ENCODE measurements at regions not wholly inside any gene's neighbourhood (a gene's known extent, or its start where the extent isn't known, plus 50 kb on each side); places are given as distances from the start of the nearest gene placed in this dataset.
A peak's percentile ranks its signal among the peaks of the same experiment; 100 is the strongest.

- Histone ChIP-seq H3F3A (ENCODE audit: control insufficient read depth, insufficient read depth) (no peaks in the 10 kb centered on the region), H3K9me3 (ENCODE audit: control insufficient read depth, insufficient read depth, low read length) (no peaks in the 10 kb centered on the region), H3K4me1 (ENCODE audit: control insufficient read depth, low read length) (peaks cover 12% of the 10 kb centered on the region), H3K4me2 (ENCODE audit: low read length) (no peak overlapping the region), H3K36me3 (ENCODE audit: control insufficient read depth, low read length) (no peaks in the 10 kb centered on the region), H3K27me3 (ENCODE audit: control insufficient read depth, low read length) (peaks cover 37% of the 10 kb centered on the region), H3K79me2 (ENCODE audit: control insufficient read depth, low read length) (no peaks in the 10 kb centered on the region), H3K4me3 (ENCODE audit: low read length) (no peak overlapping the region), H4K20me1 (ENCODE audit: control insufficient read depth, insufficient read depth, low read depth, low read length) (no peaks in the 10 kb centered on the region), H3K9me2 (replicated peaks; ENCODE audit: control insufficient read depth, low read length) (no peaks in the 10 kb centered on the region), H3K27ac (ENCODE audit: low read depth, low read length) (no peak overlapping the region)
- TF ChIP-seq EZH2phosphoT487 (IDR thresholded peaks at IDR 0.05; ENCODE audit: borderline replicate concordance, low read length) (no peak), CTCF (IDR thresholded peaks at IDR 0.05; ENCODE audit: low read depth, low read length, poor library complexity, severe bottlenecking) (no peak)
Measured at GRCh38 chr15:70530017-70530499, 233.3 kb downstream of the UACA start.

GRCh38 chr15:70528816-70529215 is 234.5 kb downstream of the UACA start:
- no peak for TF ChIP-seq CTCF (IDR thresholded peaks at IDR 0.05; ENCODE audit: low read depth, low read length, poor library complexity, severe bottlenecking)
- no peak for TF ChIP-seq EZH2phosphoT487 (IDR thresholded peaks at IDR 0.05; ENCODE audit: borderline replicate concordance, low read length)
- H3K36me3 ChIP-seq (ENCODE audit: control insufficient read depth, low read length), result no peaks in the 10 kb centered on the region
- H3K9me3 ChIP-seq (ENCODE audit: control insufficient read depth, insufficient read depth, low read length), result no peaks in the 10 kb centered on the region
- H3F3A ChIP-seq (ENCODE audit: control insufficient read depth, insufficient read depth), result no peaks in the 10 kb centered on the region
- no peaks in the 10 kb centered on the region for H4K20me1 ChIP-seq (ENCODE audit: control insufficient read depth, insufficient read depth, low read depth, low read length)
- peaks cover 9% of the 10 kb centered on the region for H3K4me1 ChIP-seq (ENCODE audit: control insufficient read depth, low read length)
- peaks cover 35% of the 10 kb centered on the region for H3K27me3 ChIP-seq (ENCODE audit: control insufficient read depth, low read length)
- no peaks in the 10 kb centered on the region for H3K79me2 ChIP-seq (ENCODE audit: control insufficient read depth, low read length)
- H3K27ac ChIP-seq (ENCODE audit: low read depth, low read length), result no peak overlapping the region
- no peaks in the 10 kb centered on the region for H3K9me2 ChIP-seq (replicated peaks; ENCODE audit: control insufficient read depth, low read length)
- H3K4me2 ChIP-seq (ENCODE audit: low read length), result no peak overlapping the region
- H3K4me3 ChIP-seq (ENCODE audit: low read length), result no peak overlapping the region

GRCh38 chr15:70528270-70528706 is 235.1 kb downstream of the UACA start:
- H3F3A ChIP-seq (ENCODE audit: control insufficient read depth, insufficient read depth), result no peaks in the 10 kb centered on the region
- no peak for TF ChIP-seq EZH2phosphoT487 (IDR thresholded peaks at IDR 0.05; ENCODE audit: borderline replicate concordance, low read length)
- no peak for TF ChIP-seq CTCF (IDR thresholded peaks at IDR 0.05; ENCODE audit: low read depth, low read length, poor library complexity, severe bottlenecking)
- H4K20me1 ChIP-seq (ENCODE audit: control insufficient read depth, insufficient read depth, low read depth, low read length), result no peaks in the 10 kb centered on the region
- no peaks in the 10 kb centered on the region for H3K9me3 ChIP-seq (ENCODE audit: control insufficient read depth, insufficient read depth, low read length)
- no peaks in the 10 kb centered on the region for H3K36me3 ChIP-seq (ENCODE audit: control insufficient read depth, low read length)
- H3K79me2 ChIP-seq (ENCODE audit: control insufficient read depth, low read length), result no peaks in the 10 kb centered on the region
- H3K9me2 ChIP-seq (replicated peaks; ENCODE audit: control insufficient read depth, low read length), result no peaks in the 10 kb centered on the region
- H3K4me2 ChIP-seq (ENCODE audit: low read length), result peak overlapping the region; percentile 40
- no peak overlapping the region for H3K27ac ChIP-seq (ENCODE audit: low read depth, low read length)
- H3K27me3 ChIP-seq (ENCODE audit: control insufficient read depth, low read length), result peaks cover 32% of the 10 kb centered on the region
- H3K4me1 ChIP-seq (ENCODE audit: control insufficient read depth, low read length), result peaks cover 9% of the 10 kb centered on the region
- H3K4me3 ChIP-seq (ENCODE audit: low read length), result 0 out of 2 replicates have a peak overlapping the region, but pooled peaks have one; percentile 11
